ENCODE measurements at regions not wholly inside any gene's neighbourhood (a gene's known extent, or its start where the extent isn't known, plus 50 kb on each side); places are given as distances from the start of the nearest gene placed in this dataset.

DNA sequence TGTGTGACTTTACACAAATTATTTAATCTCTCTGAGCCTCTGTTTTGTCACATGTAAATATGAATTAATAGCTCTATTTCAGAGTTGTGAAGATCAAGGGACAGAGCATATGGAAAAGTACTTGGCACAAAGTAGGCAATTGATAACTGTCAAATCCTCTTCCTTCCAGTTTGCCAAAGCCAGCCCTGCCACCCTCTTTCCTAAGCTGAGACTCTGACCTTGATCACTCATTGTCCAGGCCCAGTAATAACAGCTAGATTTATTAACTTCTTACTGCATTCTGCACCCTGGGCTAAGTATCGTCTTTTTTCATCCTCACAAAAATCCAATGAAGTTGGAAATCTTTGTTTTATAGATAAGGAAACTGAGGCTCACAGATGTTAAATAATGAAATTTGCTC is 70.8 kb upstream of the ATP1A1 start:
- TF ChIP-seq, protein P1, sequence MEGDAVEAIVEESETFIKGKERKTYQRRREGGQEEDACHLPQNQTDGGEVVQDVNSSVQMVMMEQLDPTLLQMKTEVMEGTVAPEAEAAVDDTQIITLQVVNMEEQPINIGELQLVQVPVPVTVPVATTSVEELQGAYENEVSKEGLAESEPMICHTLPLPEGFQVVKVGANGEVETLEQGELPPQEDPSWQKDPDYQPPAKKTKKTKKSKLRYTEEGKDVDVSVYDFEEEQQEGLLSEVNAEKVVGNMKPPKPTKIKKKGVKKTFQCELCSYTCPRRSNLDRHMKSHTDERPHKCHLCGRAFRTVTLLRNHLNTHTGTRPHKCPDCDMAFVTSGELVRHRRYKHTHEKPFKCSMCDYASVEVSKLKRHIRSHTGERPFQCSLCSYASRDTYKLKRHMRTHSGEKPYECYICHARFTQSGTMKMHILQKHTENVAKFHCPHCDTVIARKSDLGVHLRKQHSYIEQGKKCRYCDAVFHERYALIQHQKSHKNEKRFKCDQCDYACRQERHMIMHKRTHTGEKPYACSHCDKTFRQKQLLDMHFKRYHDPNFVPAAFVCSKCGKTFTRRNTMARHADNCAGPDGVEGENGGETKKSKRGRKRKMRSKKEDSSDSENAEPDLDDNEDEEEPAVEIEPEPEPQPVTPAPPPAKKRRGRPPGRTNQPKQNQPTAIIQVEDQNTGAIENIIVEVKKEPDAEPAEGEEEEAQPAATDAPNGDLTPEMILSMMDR (IDR thresholded peaks at IDR 0.05; ENCODE audit: low read depth, low read length), result no peak
- Histone ChIP-seq H3K9me3 (ENCODE audit: control insufficient read depth, insufficient read depth, low read length) (peaks cover 7% of the 10 kb centered on the region), H3K27me3 (ENCODE audit: control insufficient read depth, insufficient read depth, low read length) (no peaks in the 10 kb centered on the region), H3K27ac (ENCODE audit: low read depth, low read length) (no peak overlapping the region), H3K4me3 (ENCODE audit: low read depth, low read length) (no peak overlapping the region)
- no peak for DNase-seq (ENCODE audit: low read depth, low spot score)
- ChIA-PET CTCF (no interaction called here), POLR2A (no interaction called here)

DNA sequence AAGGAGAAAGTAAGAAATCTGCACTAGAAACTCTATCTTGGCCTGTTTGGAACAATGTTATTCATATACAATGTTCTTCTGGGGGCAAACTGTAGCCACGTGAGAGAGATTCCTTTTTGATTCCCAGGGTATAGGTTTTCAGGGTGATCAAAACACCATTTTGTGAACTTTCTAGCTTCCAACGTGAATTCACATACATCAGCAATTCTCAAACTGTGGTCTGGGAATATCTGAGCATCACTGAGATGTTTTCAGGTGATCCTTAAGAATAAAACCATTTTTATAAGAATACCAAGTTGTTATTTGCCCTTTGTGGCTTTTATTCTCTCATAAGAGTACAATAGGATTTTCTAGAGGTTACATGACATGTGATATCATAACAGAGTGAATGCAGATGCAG is 66.9 kb upstream of the ATP1A1 start:
- H3K9me3 ChIP-seq (ENCODE audit: control insufficient read depth, insufficient read depth, low read length), result no peaks in the 10 kb centered on the region
- TF ChIP-seq, protein P1 (IDR thresholded peaks at IDR 0.05; ENCODE audit: low read depth, low read length), result no peak
- CTCF ChIA-PET, result no interaction called here
- no peak overlapping the region for H3K27ac ChIP-seq (ENCODE audit: low read depth, low read length)
- POLR2A ChIA-PET, result no interaction called here
- H3K4me3 ChIP-seq (ENCODE audit: low read depth, low read length), result no peak overlapping the region
- no peaks in the 10 kb centered on the region for H3K27me3 ChIP-seq (ENCODE audit: control insufficient read depth, insufficient read depth, low read length)
- DNase-seq (ENCODE audit: low read depth, low spot score), result no peak

DNA sequence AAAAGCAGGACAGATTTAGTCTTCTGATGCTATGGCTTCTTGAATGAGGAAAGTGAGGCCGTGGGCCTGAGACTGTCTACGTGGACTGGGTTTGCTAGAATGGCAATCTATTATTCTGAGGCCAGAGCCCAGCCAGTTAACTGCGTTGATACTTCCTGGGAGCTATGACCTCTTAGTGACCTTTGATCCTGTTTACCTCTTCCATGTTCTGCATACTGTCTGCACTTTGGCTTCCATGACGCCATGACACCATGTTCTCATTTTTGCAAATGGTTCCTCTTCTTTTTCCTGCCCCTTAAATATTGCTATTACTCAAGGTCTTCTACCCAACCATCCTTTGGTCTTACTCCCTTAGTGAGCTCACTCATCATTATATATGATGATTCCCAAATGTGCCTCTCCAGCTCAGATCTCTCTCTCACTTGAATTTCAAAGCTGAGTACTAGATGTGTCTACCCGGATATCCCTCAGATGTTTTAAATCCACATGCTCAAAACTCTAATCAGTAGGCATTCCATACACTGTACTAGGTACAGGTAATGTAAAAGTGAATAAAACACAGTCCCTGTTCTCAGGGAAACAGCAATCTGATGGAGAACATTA is 66.1 kb upstream of the ATP1A1 start:
- CTCF ChIA-PET, result no interaction called here
- POLR2A ChIA-PET, result no interaction called here
- TF ChIP-seq, protein P1 (IDR thresholded peaks at IDR 0.05; ENCODE audit: low read depth, low read length), result no peak
- no peak for DNase-seq (ENCODE audit: low read depth, low spot score)
- Histone ChIP-seq H3K27ac (ENCODE audit: low read depth, low read length) (no peak overlapping the region), H3K4me3 (ENCODE audit: low read depth, low read length) (no peak overlapping the region), H3K27me3 (ENCODE audit: control insufficient read depth, insufficient read depth, low read length) (no peaks in the 10 kb centered on the region), H3K9me3 (ENCODE audit: control insufficient read depth, insufficient read depth, low read length) (no peaks in the 10 kb centered on the region)

DNA sequence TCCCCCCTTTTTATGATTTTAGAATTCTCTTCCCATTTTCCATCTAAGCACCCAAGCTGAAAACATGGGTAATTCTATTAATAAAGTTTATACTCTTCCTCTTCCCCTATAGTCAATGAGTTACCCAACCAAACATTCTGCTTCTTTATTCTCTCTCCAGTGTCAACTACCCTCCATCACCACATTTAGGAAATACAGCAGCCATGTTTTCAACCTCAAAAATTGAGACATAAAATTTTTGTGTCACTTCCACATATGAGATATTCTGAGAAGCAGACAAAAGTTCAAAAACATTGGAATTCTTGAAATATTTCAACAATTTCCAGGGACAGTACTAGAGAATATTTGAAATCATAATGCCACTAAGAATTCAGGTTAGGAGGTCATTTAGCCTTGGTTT is 64.8 kb upstream of the ATP1A1 start:
- Histone ChIP-seq H3K27me3 (ENCODE audit: control insufficient read depth, insufficient read depth, low read length) (no peaks in the 10 kb centered on the region), H3K9me3 (ENCODE audit: control insufficient read depth, insufficient read depth, low read length) (no peaks in the 10 kb centered on the region), H3K4me3 (ENCODE audit: low read depth, low read length) (no peak overlapping the region), H3K27ac (ENCODE audit: low read depth, low read length) (no peak overlapping the region)
- TF ChIP-seq, protein P1 (IDR thresholded peaks at IDR 0.05; ENCODE audit: low read depth, low read length), result no peak
- no peak for DNase-seq (ENCODE audit: low read depth, low spot score)
- ChIA-PET CTCF (interaction anchor here (1.0 kb wide), 1 partner anchor 108 kb away, joined by 4 read pairs; no protein-coding TSS in a partner anchor), POLR2A (no interaction called here)

DNA sequence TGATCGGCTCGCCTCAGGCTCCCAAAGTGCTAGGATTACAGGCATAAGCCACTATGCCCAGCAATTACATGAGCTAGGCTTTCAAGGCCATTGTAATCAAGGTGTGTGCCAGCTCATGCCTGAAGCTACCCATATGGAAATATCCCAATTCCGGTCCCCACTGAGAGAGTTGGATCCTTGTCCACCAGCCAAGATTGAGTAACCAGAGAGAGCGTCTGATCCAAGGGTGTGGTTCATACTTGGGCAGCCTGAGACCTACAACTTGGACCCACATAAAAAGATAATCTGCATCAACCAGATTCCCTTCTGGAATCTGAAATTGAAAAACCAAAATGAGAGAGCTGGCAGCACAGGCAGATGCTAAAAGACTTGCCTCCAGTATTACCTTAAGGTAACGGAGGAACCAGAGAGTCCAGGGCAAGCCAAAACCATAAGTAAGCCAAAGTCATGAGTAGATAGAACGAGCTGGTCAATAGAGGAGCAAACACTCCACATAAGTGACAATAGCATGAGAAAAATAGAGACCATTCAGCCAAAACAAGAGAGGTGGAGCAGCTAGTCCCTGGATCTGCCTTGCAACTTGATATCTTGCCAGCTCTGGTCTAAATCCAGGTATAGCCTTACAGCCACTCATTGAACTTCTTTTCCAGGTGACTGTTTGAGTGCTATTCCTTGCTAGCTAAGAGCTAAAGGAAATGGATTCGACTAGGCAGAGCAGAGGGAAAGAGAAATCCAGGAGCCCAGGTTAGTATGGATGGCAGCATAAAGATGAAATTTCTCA is 63.8 kb upstream of the ATP1A1 start:
- ChIA-PET POLR2A (no interaction called here), CTCF (interaction anchor here (1.0 kb wide), 1 partner anchor 107 kb away, joined by 4 read pairs; no protein-coding TSS in a partner anchor)
- no peak overlapping the region for H3K4me3 ChIP-seq (ENCODE audit: low read depth, low read length)
- no peaks in the 10 kb centered on the region for H3K27me3 ChIP-seq (ENCODE audit: control insufficient read depth, insufficient read depth, low read length)
- no peaks in the 10 kb centered on the region for H3K9me3 ChIP-seq (ENCODE audit: control insufficient read depth, insufficient read depth, low read length)
- no peak overlapping the region for H3K27ac ChIP-seq (ENCODE audit: low read depth, low read length)
- TF ChIP-seq, protein P1 (IDR thresholded peaks at IDR 0.05; ENCODE audit: low read depth, low read length), result no peak
- DNase-seq (ENCODE audit: low read depth, low spot score), result no peak
